COLO829 (cell line): ENCODE measurements at regions not wholly inside any gene's neighbourhood (a gene's known extent, or its start where the extent isn't known, plus 50 kb on each side); places are given as distances from the start of the nearest gene placed in this dataset.

Source experiments
- DNase-seq: peaks from one replicate; pipeline ENCODE4 v3.0.0; 2012; ENCODE audit warnings: low spot score

GRCh38 chr5:2125171-2125900 is 242.6 kb upstream of the IRX4 start:
- DNase-seq, result no peak

- DNase-seq, result no peak
Observed at GRCh38 chr5:2124434-2125170, 241.9 kb upstream of the IRX4 start.

GRCh38 chr5:2123874-2124273 is 241.1 kb upstream of the IRX4 start:
- DNase-seq, result no peak

- no peak for DNase-seq
Observed at GRCh38 chr5:2120361-2120760, 237.6 kb upstream of the IRX4 start.

GRCh38 chr5:2119573-2119972 is 236.8 kb upstream of the IRX4 start:
- no peak for DNase-seq

GRCh38 chr5:2113348-2114131 is 230.8 kb upstream of the IRX4 start:
- no peak for DNase-seq

- DNase-seq, result no peak
Observed at GRCh38 chr5:2112173-2113025, 229.7 kb upstream of the IRX4 start.

- no peak for DNase-seq
Observed at GRCh38 chr5:2111569-2112105, 228.9 kb upstream of the IRX4 start.

GRCh38 chr5:2110934-2111462 is 228.3 kb upstream of the IRX4 start:
- no peak for DNase-seq

GRCh38 chr5:2110137-2110933 is 227.6 kb upstream of the IRX4 start:
- no peak for DNase-seq

- DNase-seq, result no peak
Observed at GRCh38 chr5:2109566-2109965, 226.8 kb upstream of the IRX4 start.

- no peak for DNase-seq
Observed at GRCh38 chr5:2106721-2107120, 224.0 kb upstream of the IRX4 start.

- no peak for DNase-seq
Observed at GRCh38 chr5:2105141-2105540, 222.4 kb upstream of the IRX4 start.

GRCh38 chr5:2103940-2104339 is 221.2 kb upstream of the IRX4 start:
- DNase-seq, result no peak

GRCh38 chr5:2102819-2103776 is 220.4 kb upstream of the IRX4 start:
- no peak for DNase-seq

- no peak for DNase-seq
Observed at GRCh38 chr5:2101685-2102084, 219.0 kb upstream of the IRX4 start.

GRCh38 chr5:2096887-2097505 is 214.3 kb upstream of the IRX4 start:
- no peak for DNase-seq

GRCh38 chr5:2095011-2095410 is 212.3 kb upstream of the IRX4 start:
- no peak for DNase-seq

GRCh38 chr5:2094616-2094995 is 211.9 kb upstream of the IRX4 start:
- no peak for DNase-seq
